T-helper 1 cell treated with Interleukin-12 subunit alpha and Interleukin-12 subunit beta and Interleukin-4 antibody, amounts not matched to agents 30 μg/mL and 1 μg/mL, for 36 hours (primary cell): ENCODE measurements at regions not wholly inside any gene's neighbourhood (a gene's known extent, or its start where the extent isn't known, plus 50 kb on each side); places are given as distances from the start of the nearest gene placed in this dataset.
"Not testable (repeated sequence)": the region's sequence is repeated elsewhere in the genome, so short reads cannot be mapped to it uniquely, and the experiment has no call there.

ENCODE experiments used
- H3K27ac Mint-ChIP-seq: one replicate; pipeline ENCODE4 v1.8.0; 2021; ENCODE audit warnings: mild to moderate bottlenecking, mixed read lengths
- H3K27me3 Mint-ChIP-seq: one replicate; pipeline ENCODE4 v1.8.0; 2021; ENCODE audit warnings: low read depth, mixed read lengths
- H3K36me3 Mint-ChIP-seq: one replicate; pipeline ENCODE4 v1.8.0; 2021; ENCODE audit warnings: low read depth, mixed read lengths
- H3K4me1 Mint-ChIP-seq: one replicate; pipeline ENCODE4 v1.8.0; 2021; ENCODE audit warnings: low read depth, mixed read lengths
- H3K4me3 Mint-ChIP-seq: one replicate; pipeline ENCODE4 v1.8.0; 2021; ENCODE audit warnings: mild to moderate bottlenecking, moderate library complexity, mixed read lengths
- H3K9me3 Mint-ChIP-seq: one replicate; pipeline ENCODE4 v1.8.0; 2021; ENCODE audit warnings: mixed read lengths

- H3K27me3 Mint-ChIP-seq = no peaks in the 10 kb centered on the region
- no peaks in the 10 kb centered on the region for H3K36me3 Mint-ChIP-seq
- H3K27ac Mint-ChIP-seq = no peak overlapping the region
- no peaks in the 10 kb centered on the region for H3K9me3 Mint-ChIP-seq
- H3K4me3 Mint-ChIP-seq = no peak overlapping the region
- H3K4me1 Mint-ChIP-seq = no peaks in the 10 kb centered on the region
These were observed 140.6 kb upstream of the BANK1 start for GRCh38 chr4:101649790-101650515.

DNA sequence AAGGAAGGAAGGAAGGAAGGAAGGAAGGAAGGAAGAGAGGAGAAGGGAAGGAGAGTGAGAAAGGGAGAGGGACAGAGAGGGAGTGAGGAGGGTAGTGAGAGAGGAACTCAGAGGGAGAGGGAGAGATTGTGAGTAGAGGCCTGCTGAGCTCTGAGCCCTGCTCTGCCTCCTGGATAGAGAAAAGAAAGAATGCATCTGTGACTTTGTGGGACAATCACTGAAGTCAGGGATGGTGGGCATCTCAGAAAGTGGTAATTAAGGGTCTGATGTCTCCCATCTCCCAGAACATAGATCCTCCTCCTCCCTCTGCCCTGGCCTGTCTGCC, 142.9 kb upstream of the BANK1 start:
- Mint-ChIP-seq H3K36me3 (no peaks in the 10 kb centered on the region), H3K4me3 (no peak overlapping the region), H3K27me3 (no peaks in the 10 kb centered on the region), H3K4me1 (no peaks in the 10 kb centered on the region), H3K9me3 (no peaks in the 10 kb centered on the region), H3K27ac (no peak overlapping the region)

- Mint-ChIP-seq H3K4me3 (no peak overlapping the region), H3K4me1 (no peaks in the 10 kb centered on the region), H3K27me3 (no peaks in the 10 kb centered on the region), H3K36me3 (no peaks in the 10 kb centered on the region), H3K9me3 (no peaks in the 10 kb centered on the region), H3K27ac (no peak overlapping the region)
These were observed 146.0 kb upstream of the BANK1 start for GRCh38 chr4:101644516-101644915.

DNA sequence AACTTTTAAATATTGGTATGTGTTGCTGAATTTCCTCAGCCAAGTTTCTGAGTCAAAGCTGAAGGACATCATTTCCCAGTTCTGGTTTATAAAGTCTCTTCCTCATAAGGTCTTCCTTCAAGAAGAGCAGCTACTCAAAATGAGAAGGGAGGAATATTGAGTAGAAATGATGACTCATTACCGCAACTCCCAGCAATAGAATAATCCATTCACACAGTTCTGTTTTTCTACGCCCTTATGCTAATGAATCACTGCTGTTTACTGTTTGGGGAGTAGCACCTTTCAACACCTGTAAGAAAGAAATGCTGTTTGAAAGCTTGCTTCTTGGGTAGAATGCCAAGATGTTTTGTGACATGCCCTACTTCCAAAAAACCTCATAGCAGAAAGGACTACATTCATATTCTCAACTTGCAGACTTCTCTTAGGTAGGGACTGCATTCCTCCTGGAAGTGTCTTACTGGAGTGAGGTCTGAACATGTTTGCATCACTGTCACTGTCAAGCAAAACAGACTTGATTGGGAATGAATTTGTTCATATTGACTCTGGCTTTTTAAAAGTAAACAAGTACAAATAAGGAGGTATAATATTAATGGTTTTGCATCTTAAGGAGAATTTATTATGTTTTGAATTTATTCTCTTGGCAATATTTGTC, 147.2 kb upstream of the BANK1 start:
- no peak overlapping the region for H3K4me3 Mint-ChIP-seq

GRCh38 chr4:101632766-101633165, 157.8 kb upstream of the BANK1 start:
- H3K4me1 Mint-ChIP-seq, H3K36me3 Mint-ChIP-seq, H3K27ac Mint-ChIP-seq, H3K27me3 Mint-ChIP-seq, H3K4me3 Mint-ChIP-seq, H3K9me3 Mint-ChIP-seq: not testable (repeated sequence)

More for the DNA sequence above, 147.2 kb upstream of the BANK1 start:
- no peak overlapping the region for H3K27ac Mint-ChIP-seq
- H3K36me3 Mint-ChIP-seq = no peaks in the 10 kb centered on the region
- no peaks in the 10 kb centered on the region for H3K4me1 Mint-ChIP-seq
- no peaks in the 10 kb centered on the region for H3K27me3 Mint-ChIP-seq
- no peaks in the 10 kb centered on the region for H3K9me3 Mint-ChIP-seq

DNA sequence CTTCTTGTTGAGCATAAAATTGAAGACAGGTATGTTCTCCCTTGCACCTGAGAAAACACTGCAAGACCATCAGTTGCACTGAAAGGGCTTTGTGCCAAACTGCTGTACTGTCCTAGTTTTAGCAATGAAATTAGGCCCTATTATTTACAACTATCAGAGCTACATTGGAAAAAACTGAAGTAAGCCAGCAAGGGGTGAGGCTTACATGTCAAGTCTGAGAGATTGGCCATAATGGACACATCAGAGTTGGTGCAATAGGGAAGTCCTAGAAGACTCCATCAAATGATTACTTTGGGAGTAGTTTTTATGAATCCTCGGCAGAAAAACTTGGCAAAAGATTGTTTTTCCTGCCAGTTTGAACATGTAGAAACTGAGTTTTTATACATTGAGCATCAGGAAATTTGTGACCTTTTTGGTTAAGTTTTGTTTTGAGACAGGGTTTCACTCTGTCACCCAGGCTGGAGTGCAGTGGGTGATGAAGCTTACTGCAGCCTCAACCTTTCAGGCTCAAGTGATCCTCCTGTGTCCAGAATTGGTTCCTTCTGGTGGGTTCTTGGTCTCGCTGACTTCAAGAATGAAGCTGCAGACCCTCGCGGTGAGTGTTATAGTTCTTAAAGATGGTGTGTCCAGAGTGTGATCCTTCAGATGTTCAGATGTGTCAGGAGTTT, 160.1 kb upstream of the BANK1 start:
- Mint-ChIP-seq H3K4me3 (no peak overlapping the region), H3K9me3 (peaks cover 5% of the 10 kb centered on the region), H3K27me3 (no peaks in the 10 kb centered on the region), H3K36me3 (no peaks in the 10 kb centered on the region), H3K4me1 (no peaks in the 10 kb centered on the region), H3K27ac (no peak overlapping the region)

- Mint-ChIP-seq H3K4me1 (no peaks in the 10 kb centered on the region), H3K27ac (no peak overlapping the region), H3K4me3 (no peak overlapping the region), H3K36me3 (no peaks in the 10 kb centered on the region), H3K27me3 (no peaks in the 10 kb centered on the region), H3K9me3 (peaks cover 5% of the 10 kb centered on the region)
These were observed 169.4 kb upstream of the BANK1 start for GRCh38 chr4:101621120-101621519.

GRCh38 chr4:101615652-101616051, 174.9 kb upstream of the BANK1 start:
- H3K36me3 Mint-ChIP-seq = no peaks in the 10 kb centered on the region

DNA sequence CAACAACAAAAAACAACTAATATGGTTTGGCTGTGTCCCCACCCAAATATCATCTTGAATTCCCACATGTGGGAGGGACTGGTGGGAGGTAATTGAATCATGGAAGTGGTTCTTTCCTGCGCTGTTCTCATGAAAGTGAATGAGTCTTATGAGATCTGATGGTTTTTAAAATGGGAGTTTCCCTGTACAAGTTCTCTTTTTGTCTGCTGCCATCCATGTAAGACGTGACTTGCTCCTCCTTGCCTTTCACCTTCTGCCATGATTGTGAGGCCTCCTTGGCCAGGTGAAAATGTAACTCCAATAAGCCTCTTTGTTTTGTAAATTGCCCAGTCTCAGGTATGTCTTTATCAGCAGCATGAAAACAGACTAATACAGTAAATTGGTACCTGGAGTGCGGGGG, 183.5 kb upstream of the BANK1 start:
- not testable (repeated sequence) for H3K36me3 Mint-ChIP-seq, H3K27ac Mint-ChIP-seq, H3K4me3 Mint-ChIP-seq, H3K9me3 Mint-ChIP-seq, H3K4me1 Mint-ChIP-seq, H3K27me3 Mint-ChIP-seq

More at GRCh38 chr4:101615652-101616051, 174.9 kb upstream of the BANK1 start:
- peaks cover 5% of the 10 kb centered on the region for H3K9me3 Mint-ChIP-seq
- H3K4me1 Mint-ChIP-seq = no peaks in the 10 kb centered on the region
- no peak overlapping the region for H3K27ac Mint-ChIP-seq
- H3K4me3 Mint-ChIP-seq = no peak overlapping the region
- no peaks in the 10 kb centered on the region for H3K27me3 Mint-ChIP-seq

DNA sequence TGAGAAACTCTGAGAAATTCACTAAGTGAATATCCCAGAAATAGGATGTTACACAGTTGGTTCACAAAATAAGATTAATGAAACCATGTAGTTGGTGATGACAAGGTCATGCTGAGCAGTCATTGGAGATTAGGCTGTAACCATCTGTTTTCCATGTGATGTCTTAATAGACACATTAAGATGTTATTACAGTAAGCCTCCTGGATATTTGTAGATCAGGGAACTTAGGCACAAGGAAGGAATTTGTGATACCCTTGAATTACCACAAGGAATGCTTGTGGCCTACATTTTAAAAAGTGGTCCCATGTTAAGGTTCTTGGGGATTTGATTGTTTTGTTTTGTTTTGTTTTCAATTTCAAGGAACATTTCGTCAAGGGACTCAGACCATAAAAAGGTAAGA, 185.6 kb upstream of the BANK1 start:
- Mint-ChIP-seq H3K9me3 (no peaks in the 10 kb centered on the region), H3K27me3 (no peaks in the 10 kb centered on the region), H3K36me3 (no peaks in the 10 kb centered on the region), H3K27ac (no peak overlapping the region), H3K4me1 (no peaks in the 10 kb centered on the region), H3K4me3 (no peak overlapping the region)

GRCh38 chr4:101600287-101600686, 190.2 kb upstream of the BANK1 start:
- Mint-ChIP-seq H3K27ac (no peak overlapping the region), H3K27me3 (peaks cover 4% of the 10 kb centered on the region), H3K9me3 (no peaks in the 10 kb centered on the region), H3K4me1 (no peaks in the 10 kb centered on the region), H3K4me3 (no peak overlapping the region), H3K36me3 (no peaks in the 10 kb centered on the region)

DNA sequence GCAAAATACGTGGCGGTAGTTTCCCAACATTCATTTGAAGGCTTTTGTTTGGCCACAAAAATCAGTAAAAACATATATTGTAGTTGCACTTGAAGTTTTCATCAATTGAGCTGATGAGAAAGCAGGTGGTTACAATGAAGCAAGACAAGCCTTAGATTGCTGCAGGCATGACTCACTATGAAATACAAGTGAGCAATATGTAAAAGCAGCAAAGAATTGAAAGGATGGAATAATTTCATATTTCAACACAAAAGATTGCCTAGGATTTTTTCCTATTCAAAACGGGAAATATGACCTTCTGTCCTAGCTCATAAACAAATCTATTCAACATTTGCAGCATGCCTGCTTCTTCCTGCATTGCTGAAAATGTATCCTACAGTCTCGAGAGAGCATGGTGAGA, 190.9 kb upstream of the BANK1 start:
- no peaks in the 10 kb centered on the region for H3K9me3 Mint-ChIP-seq
- H3K4me3 Mint-ChIP-seq = no peak overlapping the region
- no peaks in the 10 kb centered on the region for H3K4me1 Mint-ChIP-seq
- no peaks in the 10 kb centered on the region for H3K36me3 Mint-ChIP-seq
- no peak overlapping the region for H3K27ac Mint-ChIP-seq
- peaks cover 4% of the 10 kb centered on the region for H3K27me3 Mint-ChIP-seq

- Mint-ChIP-seq H3K27ac (no peak overlapping the region), H3K9me3 (no peaks in the 10 kb centered on the region)
These were observed 193.6 kb upstream of the BANK1 start for GRCh38 chr4:101596781-101597552.

GRCh38 chr4:101594588-101594987, 195.9 kb upstream of the BANK1 start:
- Mint-ChIP-seq H3K4me1 (no peaks in the 10 kb centered on the region), H3K27ac (no peak overlapping the region), H3K9me3 (no peaks in the 10 kb centered on the region), H3K4me3 (no peak overlapping the region), H3K27me3 (peaks cover 9% of the 10 kb centered on the region), H3K36me3 (no peaks in the 10 kb centered on the region)

More at GRCh38 chr4:101596781-101597552, 193.6 kb upstream of the BANK1 start:
- no peaks in the 10 kb centered on the region for H3K4me1 Mint-ChIP-seq
- H3K27me3 Mint-ChIP-seq = peaks cover 9% of the 10 kb centered on the region
- no peak overlapping the region for H3K4me3 Mint-ChIP-seq
- H3K36me3 Mint-ChIP-seq = no peaks in the 10 kb centered on the region
